ENCODE measurements at regions not wholly inside any gene's neighbourhood (a gene's known extent, or its start where the extent isn't known, plus 50 kb on each side); places are given as distances from the start of the nearest gene placed in this dataset.

- Histone ChIP-seq H3K4me2 (ENCODE audit: insufficient read depth, low read length) (no peak overlapping the region), H4K20me1 (replicated peaks; ENCODE audit: control insufficient read depth, extremely low read depth, insufficient read depth, low read length) (no peaks in the 10 kb centered on the region), H3K9ac (replicated peaks; ENCODE audit: extremely low read depth, insufficient read depth, low read length) (no peak overlapping the region), H2AFZ (ENCODE audit: low read depth, low read length) (no peak overlapping the region), H3K4me3 (replicated peaks in 1 of 3; ENCODE audit: insufficient read depth in 1 of 3, low read depth in 1 of 3, low read length in 3 of 3) (no peak overlapping the region), H3K9me3 (replicated peaks; ENCODE audit: control insufficient read depth, insufficient read depth, low read length) (no peaks in the 10 kb centered on the region), H3K27ac (ENCODE audit: insufficient read depth, low read depth, low read length) (no peak overlapping the region), H3K4me1 (ENCODE audit: control insufficient read depth, extremely low read depth, insufficient read depth, low read length) (no peaks in the 10 kb centered on the region), H3K79me2 (ENCODE audit: control insufficient read depth, insufficient read depth, low read length) (no peaks in the 10 kb centered on the region), H3K9me1 (replicated peaks; ENCODE audit: control insufficient read depth, extremely low read depth, insufficient read depth, low read length) (no peaks in the 10 kb centered on the region), H3K36me3 (ENCODE audit: control insufficient read depth in 2 of 2, extremely low read depth in 1 of 2, insufficient read depth in 2 of 2, low read length in 2 of 2) (no peaks in the 10 kb centered on the region), H3K27me3 (ENCODE audit: control insufficient read depth in 2 of 2, insufficient read depth in 2 of 2, low read length in 2 of 2) (peaks cover 0 to 2% of the 10 kb centered on the region in 2 experiments)
- DNase-seq (ENCODE audit: low read depth, low spot score) (peak; percentile 39), FAIRE-seq (no peak)
- BruUV-seq (replicated peaks) = no TSS peak
- intact Hi-C loops (cut with micrococcal nuclease) (loop anchor here (1.0 kb wide), 2 partner anchors 534 to 624 kb away; no protein-coding TSS in a partner anchor), dilution Hi-C loops (cut with MboI; ENCODE audit: extremely low pct_ligation_motif_present, low sequenced_read_pairs) (no loop called here)
- CTCF ChIA-PET = interaction anchor here (1.3 to 2.1 kb wide), 2 partner anchors 9 to 624 kb away, joined by 4 to 9 read pairs; no protein-coding TSS in a partner anchor
- TF ChIP-seq MYC (IDR thresholded peaks at IDR 0.05; ENCODE audit: low read depth, low read length) (no peak), CTCF (IDR thresholded peaks at IDR 0.05; ENCODE audit: extremely low read depth in 1 of 2, insufficient read depth in 1 of 2, low read depth in 1 of 2, low read length in 2 of 2) (peak in 1 of 2 donors; percentile 23), GATA2 (IDR thresholded peaks at IDR 0.05; ENCODE audit: insufficient read depth, insufficient read length, low read depth, low read length) (no peak), POLR2AphosphoS5 (IDR thresholded peaks at IDR 0.05; ENCODE audit: insufficient read depth, low read depth, low read length) (no peak), JUN (IDR thresholded peaks at IDR 0.05; ENCODE audit: borderline replicate concordance, insufficient read depth, insufficient read length, low read depth) (no peak)
- POLR2A ChIA-PET = no interaction called here
Measured at GRCh38 chr4:79576429-79576753, 168.4 kb upstream of the GK2 start.
